ENCODE measurements at regions not wholly inside any gene's neighbourhood (a gene's known extent, or its start where the extent isn't known, plus 50 kb on each side); places are given as distances from the start of the nearest gene placed in this dataset.

GRCh38 chr3:117303443-117303842 is 593.9 kb downstream of the TUSC7 start:
- TF ChIP-seq POLR2AphosphoS5 (IDR thresholded peaks at IDR 0.05; ENCODE audit: low read depth, low read length) = no peak
- no peak for TF ChIP-seq FOXP2 (optimal IDR thresholded peaks at IDR 0.05; ENCODE audit: borderline replicate concordance, extremely low read depth, extremely low read length, insufficient read depth)
- no peak for TF ChIP-seq SIN3A (IDR thresholded peaks at IDR 0.05; ENCODE audit: borderline replicate concordance, insufficient read depth, low read length)
- TF ChIP-seq TAF1 (IDR thresholded peaks at IDR 0.05; ENCODE audit: borderline replicate concordance, insufficient read depth, low read length) = no peak
- TF ChIP-seq, protein P1, sequence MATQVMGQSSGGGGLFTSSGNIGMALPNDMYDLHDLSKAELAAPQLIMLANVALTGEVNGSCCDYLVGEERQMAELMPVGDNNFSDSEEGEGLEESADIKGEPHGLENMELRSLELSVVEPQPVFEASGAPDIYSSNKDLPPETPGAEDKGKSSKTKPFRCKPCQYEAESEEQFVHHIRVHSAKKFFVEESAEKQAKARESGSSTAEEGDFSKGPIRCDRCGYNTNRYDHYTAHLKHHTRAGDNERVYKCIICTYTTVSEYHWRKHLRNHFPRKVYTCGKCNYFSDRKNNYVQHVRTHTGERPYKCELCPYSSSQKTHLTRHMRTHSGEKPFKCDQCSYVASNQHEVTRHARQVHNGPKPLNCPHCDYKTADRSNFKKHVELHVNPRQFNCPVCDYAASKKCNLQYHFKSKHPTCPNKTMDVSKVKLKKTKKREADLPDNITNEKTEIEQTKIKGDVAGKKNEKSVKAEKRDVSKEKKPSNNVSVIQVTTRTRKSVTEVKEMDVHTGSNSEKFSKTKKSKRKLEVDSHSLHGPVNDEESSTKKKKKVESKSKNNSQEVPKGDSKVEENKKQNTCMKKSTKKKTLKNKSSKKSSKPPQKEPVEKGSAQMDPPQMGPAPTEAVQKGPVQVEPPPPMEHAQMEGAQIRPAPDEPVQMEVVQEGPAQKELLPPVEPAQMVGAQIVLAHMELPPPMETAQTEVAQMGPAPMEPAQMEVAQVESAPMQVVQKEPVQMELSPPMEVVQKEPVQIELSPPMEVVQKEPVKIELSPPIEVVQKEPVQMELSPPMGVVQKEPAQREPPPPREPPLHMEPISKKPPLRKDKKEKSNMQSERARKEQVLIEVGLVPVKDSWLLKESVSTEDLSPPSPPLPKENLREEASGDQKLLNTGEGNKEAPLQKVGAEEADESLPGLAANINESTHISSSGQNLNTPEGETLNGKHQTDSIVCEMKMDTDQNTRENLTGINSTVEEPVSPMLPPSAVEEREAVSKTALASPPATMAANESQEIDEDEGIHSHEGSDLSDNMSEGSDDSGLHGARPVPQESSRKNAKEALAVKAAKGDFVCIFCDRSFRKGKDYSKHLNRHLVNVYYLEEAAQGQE (IDR thresholded peaks at IDR 0.05; ENCODE audit: insufficient read depth in 1 of 2, low read depth in 2 of 2, low read length in 2 of 2) = no peak

GRCh38 chr3:117304681-117305080 is 595.1 kb downstream of the TUSC7 start:
- TF ChIP-seq FOXP2 (optimal IDR thresholded peaks at IDR 0.05; ENCODE audit: borderline replicate concordance, extremely low read depth, extremely low read length, insufficient read depth) (no peak), TAF1 (IDR thresholded peaks at IDR 0.05; ENCODE audit: borderline replicate concordance, insufficient read depth, low read length) (no peak), SIN3A (IDR thresholded peaks at IDR 0.05; ENCODE audit: borderline replicate concordance, insufficient read depth, low read length) (no peak), POLR2AphosphoS5 (IDR thresholded peaks at IDR 0.05; ENCODE audit: low read depth, low read length) (no peak)
- TF ChIP-seq, protein P1 (IDR thresholded peaks at IDR 0.05; ENCODE audit: insufficient read depth in 1 of 2, low read depth in 2 of 2, low read length in 2 of 2) = no peak

GRCh38 chr3:117305681-117306080 is 596.1 kb downstream of the TUSC7 start:
- TF ChIP-seq SIN3A (IDR thresholded peaks at IDR 0.05; ENCODE audit: borderline replicate concordance, insufficient read depth, low read length) (no peak), TAF1 (IDR thresholded peaks at IDR 0.05; ENCODE audit: borderline replicate concordance, insufficient read depth, low read length) (no peak), POLR2AphosphoS5 (IDR thresholded peaks at IDR 0.05; ENCODE audit: low read depth, low read length) (no peak), FOXP2 (optimal IDR thresholded peaks at IDR 0.05; ENCODE audit: borderline replicate concordance, extremely low read depth, extremely low read length, insufficient read depth) (no peak)
- TF ChIP-seq, protein P1 (IDR thresholded peaks at IDR 0.05; ENCODE audit: insufficient read depth in 1 of 2, low read depth in 2 of 2, low read length in 2 of 2) = no peak

DNA sequence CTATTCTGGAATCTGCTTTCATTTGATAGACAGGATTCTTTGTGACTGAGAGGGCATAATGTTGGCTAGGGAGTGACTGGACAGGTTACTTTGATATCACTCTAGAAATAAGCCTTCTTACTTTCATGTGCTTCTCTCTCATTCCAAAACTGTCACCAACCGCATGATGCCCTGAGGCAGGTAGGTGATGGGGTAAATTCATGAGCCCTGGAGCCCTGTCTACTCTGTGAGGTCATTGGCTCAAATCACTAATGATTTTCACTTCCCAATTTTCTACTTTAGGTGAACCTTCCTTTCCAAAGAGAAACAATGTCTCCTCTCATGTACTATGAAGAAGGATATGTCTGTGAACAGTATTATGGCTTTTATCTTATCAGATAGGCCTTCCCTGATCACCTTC is 596.7 kb downstream of the TUSC7 start:
- TF ChIP-seq, protein P1 (IDR thresholded peaks at IDR 0.05; ENCODE audit: insufficient read depth in 1 of 2, low read depth in 2 of 2, low read length in 2 of 2) = no peak
- no peak for TF ChIP-seq POLR2AphosphoS5 (IDR thresholded peaks at IDR 0.05; ENCODE audit: low read depth, low read length)
- TF ChIP-seq SIN3A (IDR thresholded peaks at IDR 0.05; ENCODE audit: borderline replicate concordance, insufficient read depth, low read length) = no peak
- TF ChIP-seq FOXP2 (optimal IDR thresholded peaks at IDR 0.05; ENCODE audit: borderline replicate concordance, extremely low read depth, extremely low read length, insufficient read depth) = no peak
- no peak for TF ChIP-seq TAF1 (IDR thresholded peaks at IDR 0.05; ENCODE audit: borderline replicate concordance, insufficient read depth, low read length)

- TF ChIP-seq, protein P1 (IDR thresholded peaks at IDR 0.05; ENCODE audit: insufficient read depth in 1 of 2, low read depth in 2 of 2, low read length in 2 of 2) = no peak
- TF ChIP-seq POLR2AphosphoS5 (IDR thresholded peaks at IDR 0.05; ENCODE audit: low read depth, low read length) (no peak), SIN3A (IDR thresholded peaks at IDR 0.05; ENCODE audit: borderline replicate concordance, insufficient read depth, low read length) (no peak), TAF1 (IDR thresholded peaks at IDR 0.05; ENCODE audit: borderline replicate concordance, insufficient read depth, low read length) (no peak), FOXP2 (optimal IDR thresholded peaks at IDR 0.05; ENCODE audit: borderline replicate concordance, extremely low read depth, extremely low read length, insufficient read depth) (no peak)
Measured at GRCh38 chr3:117308353-117308752, 598.8 kb downstream of the TUSC7 start.

All from PFSK-1 (cell line).